ENCODE measurements at regions not wholly inside any gene's neighbourhood (a gene's known extent, or its start where the extent isn't known, plus 50 kb on each side); places are given as distances from the start of the nearest gene placed in this dataset.

- H3K27ac ChIP-seq (ENCODE audit: low read depth, low read length, poor library complexity, severe bottlenecking) = no peak overlapping the region
- H3K79me2 ChIP-seq (ENCODE audit: insufficient read depth, low read length) = no peaks in the 10 kb centered on the region
- H3K36me3 ChIP-seq (ENCODE audit: insufficient read depth, low read length) = no peaks in the 10 kb centered on the region
- H3K27me3 ChIP-seq (ENCODE audit: insufficient read depth, low read length) = no peaks in the 10 kb centered on the region
- H3K4me1 ChIP-seq (ENCODE audit: insufficient read depth, low read length, severe bottlenecking) = peaks cover 15% of the 10 kb centered on the region
- H3K4me2 ChIP-seq (ENCODE audit: low read length) = no peak overlapping the region
- no peak overlapping the region for H3K9ac ChIP-seq (ENCODE audit: low read length)
- TF ChIP-seq, protein P1, sequence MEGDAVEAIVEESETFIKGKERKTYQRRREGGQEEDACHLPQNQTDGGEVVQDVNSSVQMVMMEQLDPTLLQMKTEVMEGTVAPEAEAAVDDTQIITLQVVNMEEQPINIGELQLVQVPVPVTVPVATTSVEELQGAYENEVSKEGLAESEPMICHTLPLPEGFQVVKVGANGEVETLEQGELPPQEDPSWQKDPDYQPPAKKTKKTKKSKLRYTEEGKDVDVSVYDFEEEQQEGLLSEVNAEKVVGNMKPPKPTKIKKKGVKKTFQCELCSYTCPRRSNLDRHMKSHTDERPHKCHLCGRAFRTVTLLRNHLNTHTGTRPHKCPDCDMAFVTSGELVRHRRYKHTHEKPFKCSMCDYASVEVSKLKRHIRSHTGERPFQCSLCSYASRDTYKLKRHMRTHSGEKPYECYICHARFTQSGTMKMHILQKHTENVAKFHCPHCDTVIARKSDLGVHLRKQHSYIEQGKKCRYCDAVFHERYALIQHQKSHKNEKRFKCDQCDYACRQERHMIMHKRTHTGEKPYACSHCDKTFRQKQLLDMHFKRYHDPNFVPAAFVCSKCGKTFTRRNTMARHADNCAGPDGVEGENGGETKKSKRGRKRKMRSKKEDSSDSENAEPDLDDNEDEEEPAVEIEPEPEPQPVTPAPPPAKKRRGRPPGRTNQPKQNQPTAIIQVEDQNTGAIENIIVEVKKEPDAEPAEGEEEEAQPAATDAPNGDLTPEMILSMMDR (IDR thresholded peaks at IDR 0.05; ENCODE audit: low read length) = no peak
- no peak for TF ChIP-seq EZH2 (IDR thresholded peaks at IDR 0.05; ENCODE audit: borderline replicate concordance, low read length)
- no peak overlapping the region for H3K4me3 ChIP-seq (ENCODE audit: low read depth, low read length, poor library complexity, severe bottlenecking)
- H2AFZ ChIP-seq (ENCODE audit: low read length) = no peak overlapping the region
- no peaks in the 10 kb centered on the region for H4K20me1 ChIP-seq (ENCODE audit: insufficient read depth, low read length)
- no peaks in the 10 kb centered on the region for H3F3A ChIP-seq (ENCODE audit: insufficient read depth, low read length)
- H3K9me2 ChIP-seq (ENCODE audit: low read depth, low read length) = no peaks in the 10 kb centered on the region
- no peaks in the 10 kb centered on the region for H3K9me3 ChIP-seq (ENCODE audit: low read length)
These were observed 246.8 kb upstream of the AVPR1A start for GRCh38 chr12:63397807-63398206.

DNA sequence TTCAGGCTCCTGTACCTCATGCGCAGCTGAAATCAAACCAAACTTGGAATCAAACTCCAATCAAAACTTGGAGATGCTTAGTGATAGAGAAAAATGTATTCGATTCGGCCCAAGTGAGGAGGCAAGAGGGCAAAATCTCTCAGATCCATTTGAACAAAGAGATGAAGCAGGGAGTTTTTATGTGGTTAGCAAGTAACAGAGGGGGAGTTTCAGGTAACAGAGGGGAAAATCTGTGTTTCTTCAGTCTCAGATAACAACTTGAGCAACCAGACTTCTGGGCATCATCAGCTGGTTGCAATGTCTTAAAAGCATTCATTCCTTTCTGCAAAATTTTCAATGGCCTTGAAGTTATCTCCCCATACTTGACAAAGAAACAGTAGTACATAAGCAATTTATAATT lies 245.1 kb upstream of the AVPR1A start:
- no peak overlapping the region for H2AFZ ChIP-seq (ENCODE audit: low read length)
- no peak overlapping the region for H3K4me3 ChIP-seq (ENCODE audit: low read depth, low read length, poor library complexity, severe bottlenecking)
- H3K9ac ChIP-seq (ENCODE audit: low read length) = no peak overlapping the region
- no peak overlapping the region for H3K27ac ChIP-seq (ENCODE audit: low read depth, low read length, poor library complexity, severe bottlenecking)
- TF ChIP-seq, protein P1 (IDR thresholded peaks at IDR 0.05; ENCODE audit: low read length) = no peak
- no peak for TF ChIP-seq EZH2 (IDR thresholded peaks at IDR 0.05; ENCODE audit: borderline replicate concordance, low read length)
- H3K9me2 ChIP-seq (ENCODE audit: low read depth, low read length) = no peaks in the 10 kb centered on the region
- no peaks in the 10 kb centered on the region for H3K27me3 ChIP-seq (ENCODE audit: insufficient read depth, low read length)
- no peaks in the 10 kb centered on the region for H3K79me2 ChIP-seq (ENCODE audit: insufficient read depth, low read length)
- no peaks in the 10 kb centered on the region for H3K36me3 ChIP-seq (ENCODE audit: insufficient read depth, low read length)
- H3F3A ChIP-seq (ENCODE audit: insufficient read depth, low read length) = no peaks in the 10 kb centered on the region
- no peaks in the 10 kb centered on the region for H3K9me3 ChIP-seq (ENCODE audit: low read length)
- peaks cover 10% of the 10 kb centered on the region for H3K4me1 ChIP-seq (ENCODE audit: insufficient read depth, low read length, severe bottlenecking)
- H3K4me2 ChIP-seq (ENCODE audit: low read length) = no peak overlapping the region
- H4K20me1 ChIP-seq (ENCODE audit: insufficient read depth, low read length) = no peaks in the 10 kb centered on the region

- Histone ChIP-seq H3K4me3 (ENCODE audit: low read depth, low read length, poor library complexity, severe bottlenecking) (no peak overlapping the region), H3K9ac (ENCODE audit: low read length) (no peak overlapping the region), H3K4me1 (ENCODE audit: insufficient read depth, low read length, severe bottlenecking) (no peaks in the 10 kb centered on the region), H3K27ac (ENCODE audit: low read depth, low read length, poor library complexity, severe bottlenecking) (no peak overlapping the region), H4K20me1 (ENCODE audit: insufficient read depth, low read length) (no peaks in the 10 kb centered on the region), H3K79me2 (ENCODE audit: insufficient read depth, low read length) (no peaks in the 10 kb centered on the region), H3K9me2 (ENCODE audit: low read depth, low read length) (no peaks in the 10 kb centered on the region), H3F3A (ENCODE audit: insufficient read depth, low read length) (no peaks in the 10 kb centered on the region), H3K9me3 (ENCODE audit: low read length) (no peaks in the 10 kb centered on the region), H3K36me3 (ENCODE audit: insufficient read depth, low read length) (no peaks in the 10 kb centered on the region), H3K27me3 (ENCODE audit: insufficient read depth, low read length) (no peaks in the 10 kb centered on the region), H3K4me2 (ENCODE audit: low read length) (no peak overlapping the region), H2AFZ (ENCODE audit: low read length) (no peak overlapping the region)
- TF ChIP-seq, protein P1 (IDR thresholded peaks at IDR 0.05; ENCODE audit: low read length) = no peak
- TF ChIP-seq EZH2 (IDR thresholded peaks at IDR 0.05; ENCODE audit: borderline replicate concordance, low read length) = no peak
These were observed 244.0 kb upstream of the AVPR1A start for GRCh38 chr12:63394983-63395382.
